Sigmoid colon (tissue), 6 donors: ENCODE measurements at regions not wholly inside any gene's neighbourhood (a gene's known extent, or its start where the extent isn't known, plus 50 kb on each side); places are given as distances from the start of the nearest gene placed in this dataset.

Experiments used
- DNase-seq: peaks from one replicate; pipeline ENCODE4 v3.0.0-alpha.2; 2019
- H3K27ac ChIP-seq, 4 donors: fragments of 200-600 bp; sonication (generic); one replicate each; pipeline ENCODE4 v1.5.1; 2016 to 2019; ENCODE audit warnings: mild to moderate bottlenecking in 1 of 4
- H3K27me3 ChIP-seq, 3 donors: fragments of 200-600 bp; sonication (generic); one replicate each; pipeline ENCODE4 v1.5.1; 2019; ENCODE audit warnings: mild to moderate bottlenecking in 1 of 3
- H3K36me3 ChIP-seq, 4 donors: fragments of 200-600 bp; sonication (generic); one replicate each; pipeline ENCODE4 v1.5.1; 2016 to 2019
- H3K4me1 ChIP-seq, 4 donors: fragments of 200-600 bp; sonication (generic); one replicate each; pipeline ENCODE4 v1.5.1; 2017 to 2019
- H3K4me3 ChIP-seq, 4 donors: fragments of 200-600 bp; sonication (generic); one replicate each; pipeline ENCODE4 v1.5.1; 2017 to 2019; ENCODE audit warnings: mild to moderate bottlenecking in 2 of 4, moderate library complexity in 1 of 4
- H3K9me3 ChIP-seq, 4 donors: fragments of 200-600 bp in 3 of 4; sonication (generic) in 3 of 4; one replicate each; pipeline versions ENCODE4 v1.5.1 to v1.6.1; 2013 to 2019
- EP300 ChIP-seq, 4 donors: sonication (generic); formaldehyde crosslinking; IDR thresholded peaks; one replicate each; pipeline ENCODE4 v1.6.1; 2017; ENCODE audit warnings: antibody characterized with exemption in 4 of 4
- POLR2A ChIP-seq, 2 donors: fragments of 450-650 bp; IDR thresholded peaks; one replicate each; pipeline ENCODE4 v1.6.1; 2016; ENCODE audit warnings: antibody characterized with exemption in 2 of 2, mild to moderate bottlenecking in 2 of 2, moderate library complexity in 2 of 2
- POLR2AphosphoS5 ChIP-seq, 4 donors: sonication (generic); formaldehyde crosslinking; IDR thresholded peaks; one replicate each; pipeline ENCODE4 v1.6.1; 2017; ENCODE audit warnings: antibody characterized with exemption in 4 of 4
- WGBS, 2 donors: extraction: QIAGEN DNeasy Blood & Tissue Kit; methylation state at CpG; one replicate each; pipeline ENCODE4 v1.1.7; 2013; 5-methylcytosine and 5-hydroxymethylcytosine counted together
- intact Hi-C: fragments of 100-400 bp; cut with DNase I; formaldehyde crosslinking; loops from one replicate; pipeline ENCODE4 v1.15.1; 2023
- TF ChIP-seq, protein P1 (sequence below), 4 experiments: fragments of 450-650 bp in 3 of 4; fragments of 200-600 bp in 1 of 4; IDR thresholded peaks; one replicate each; pipeline ENCODE4 v1.5.1; 2016 to 2019; ENCODE audit warnings: antibody characterized with exemption in 4 of 4, mild to moderate bottlenecking in 3 of 4, moderate library complexity in 2 of 4
- donor health status: healthy with polysubstance abuse.
- donor health status: healthy.

DNA sequence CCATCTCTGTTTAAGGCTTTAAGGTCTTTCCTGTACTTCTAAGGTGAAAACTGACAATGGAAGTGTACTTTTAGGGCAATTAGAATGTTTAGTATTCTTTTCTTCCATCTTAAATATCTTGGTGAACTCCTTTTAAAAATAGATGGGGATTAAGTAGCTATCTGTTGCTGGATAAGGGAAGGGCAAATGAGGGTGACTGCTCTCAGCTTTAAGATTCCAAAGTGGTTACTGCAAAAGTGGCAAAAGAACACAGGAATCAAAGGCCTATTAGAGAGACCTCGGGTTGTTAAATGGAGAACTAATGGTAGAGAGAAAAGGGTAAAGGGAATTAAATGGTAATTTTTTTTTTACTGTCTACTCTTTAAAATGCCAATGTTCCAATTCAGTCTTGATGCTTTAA is 774.1 kb upstream of the B3GALT2 start:
- TF ChIP-seq, protein P1, sequence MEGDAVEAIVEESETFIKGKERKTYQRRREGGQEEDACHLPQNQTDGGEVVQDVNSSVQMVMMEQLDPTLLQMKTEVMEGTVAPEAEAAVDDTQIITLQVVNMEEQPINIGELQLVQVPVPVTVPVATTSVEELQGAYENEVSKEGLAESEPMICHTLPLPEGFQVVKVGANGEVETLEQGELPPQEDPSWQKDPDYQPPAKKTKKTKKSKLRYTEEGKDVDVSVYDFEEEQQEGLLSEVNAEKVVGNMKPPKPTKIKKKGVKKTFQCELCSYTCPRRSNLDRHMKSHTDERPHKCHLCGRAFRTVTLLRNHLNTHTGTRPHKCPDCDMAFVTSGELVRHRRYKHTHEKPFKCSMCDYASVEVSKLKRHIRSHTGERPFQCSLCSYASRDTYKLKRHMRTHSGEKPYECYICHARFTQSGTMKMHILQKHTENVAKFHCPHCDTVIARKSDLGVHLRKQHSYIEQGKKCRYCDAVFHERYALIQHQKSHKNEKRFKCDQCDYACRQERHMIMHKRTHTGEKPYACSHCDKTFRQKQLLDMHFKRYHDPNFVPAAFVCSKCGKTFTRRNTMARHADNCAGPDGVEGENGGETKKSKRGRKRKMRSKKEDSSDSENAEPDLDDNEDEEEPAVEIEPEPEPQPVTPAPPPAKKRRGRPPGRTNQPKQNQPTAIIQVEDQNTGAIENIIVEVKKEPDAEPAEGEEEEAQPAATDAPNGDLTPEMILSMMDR (IDR thresholded peaks at IDR 0.05): no peak
- no peak for TF ChIP-seq POLR2A (IDR thresholded peaks at IDR 0.05)
- no peak for TF ChIP-seq POLR2AphosphoS5 (IDR thresholded peaks at IDR 0.05)
- TF ChIP-seq EP300 (IDR thresholded peaks at IDR 0.05): no peak
- Histone ChIP-seq H3K4me3 (no peak overlapping the region), H3K4me1 (no peaks in the 10 kb centered on the region), H3K27me3 (no peaks in the 10 kb centered on the region), H3K27ac (no peak overlapping the region), H3K36me3 (no peaks in the 10 kb centered on the region), H3K9me3 (peaks cover 0 to 4% (median 0%) of the 10 kb centered on the region in 4 donors)
- 78 to 92% methylated on average over 1 of the region's 1 CpG for WGBS, 2 donors
- DNase-seq: no peak
- intact Hi-C loops: no loop called here

DNA sequence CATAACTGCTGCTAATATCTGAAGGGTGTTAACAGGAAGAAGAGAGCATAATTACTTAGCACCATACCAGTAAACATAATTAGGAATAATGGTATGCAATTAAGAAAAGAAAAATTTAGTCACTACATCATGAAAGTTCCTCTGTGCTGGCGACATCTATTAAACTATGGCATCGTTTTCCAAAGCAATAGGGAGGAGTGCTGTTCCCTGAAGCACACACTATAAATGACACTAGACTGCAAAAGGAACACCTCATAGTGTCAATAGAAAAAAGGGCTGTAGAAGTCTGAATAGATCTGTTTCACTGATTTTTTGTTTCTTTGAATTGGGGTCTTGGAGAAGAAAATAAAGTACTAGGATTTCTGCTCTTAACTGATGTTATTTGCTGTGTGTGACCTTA is 773.6 kb upstream of the B3GALT2 start:
- Histone ChIP-seq H3K4me3 (no peak overlapping the region), H3K9me3 (peaks cover 0 to 4% (median 0%) of the 10 kb centered on the region in 4 donors), H3K27me3 (no peaks in the 10 kb centered on the region), H3K4me1 (no peaks in the 10 kb centered on the region), H3K27ac (no peak overlapping the region), H3K36me3 (no peaks in the 10 kb centered on the region)
- no peak for DNase-seq
- intact Hi-C loops: no loop called here
- TF ChIP-seq POLR2AphosphoS5 (IDR thresholded peaks at IDR 0.05): no peak
- TF ChIP-seq, protein P1 (IDR thresholded peaks at IDR 0.05): no peak
- no peak for TF ChIP-seq EP300 (IDR thresholded peaks at IDR 0.05)
- no peak for TF ChIP-seq POLR2A (IDR thresholded peaks at IDR 0.05)
- WGBS, 2 donors: 79 to 82% methylated on average over 2 of the region's 2 CpGs

DNA sequence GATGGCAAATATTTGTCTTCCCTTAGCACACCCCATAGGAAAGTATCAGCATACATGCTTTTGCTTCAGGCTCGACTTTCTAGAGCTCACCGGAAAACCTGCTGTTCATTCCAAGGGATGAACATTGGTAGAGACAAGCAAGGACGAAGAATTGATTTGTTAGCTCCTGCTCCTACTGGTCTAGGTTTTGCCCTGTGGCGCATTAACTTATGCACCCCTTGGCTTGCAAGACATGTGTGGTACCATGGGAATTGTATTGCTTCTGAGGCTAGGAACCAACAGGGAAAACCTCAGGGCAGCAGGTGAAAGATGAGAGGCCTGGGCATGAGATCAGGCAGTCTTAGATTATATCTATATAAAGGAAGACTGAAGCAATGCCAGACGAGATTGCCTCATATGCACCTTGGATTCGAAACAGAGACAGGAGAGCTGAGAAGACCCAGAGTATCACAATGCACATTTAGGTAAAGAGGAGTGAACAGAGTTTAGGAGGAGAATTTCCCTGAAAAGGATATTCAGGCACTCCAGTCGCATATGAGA is 771.2 kb upstream of the B3GALT2 start:
- H3K27me3 ChIP-seq: no peaks in the 10 kb centered on the region
- DNase-seq: no peak
- peaks cover 0 to 4% (median 0%) of the 10 kb centered on the region in 4 donors for H3K9me3 ChIP-seq
- H3K27ac ChIP-seq: no peak overlapping the region
- no peaks in the 10 kb centered on the region for H3K36me3 ChIP-seq
- no peak overlapping the region for H3K4me3 ChIP-seq
- WGBS, 2 donors: 80 to 81% methylated on average over 7 of the region's 7 CpGs
- TF ChIP-seq POLR2AphosphoS5 (IDR thresholded peaks at IDR 0.05): no peak
- TF ChIP-seq, protein P1 (IDR thresholded peaks at IDR 0.05): no peak
- no peak for TF ChIP-seq POLR2A (IDR thresholded peaks at IDR 0.05)
- TF ChIP-seq EP300 (IDR thresholded peaks at IDR 0.05): no peak
- peaks cover 0 to 6% (median 2%) of the 10 kb centered on the region in 4 donors for H3K4me1 ChIP-seq
- intact Hi-C loops: no loop called here

DNA sequence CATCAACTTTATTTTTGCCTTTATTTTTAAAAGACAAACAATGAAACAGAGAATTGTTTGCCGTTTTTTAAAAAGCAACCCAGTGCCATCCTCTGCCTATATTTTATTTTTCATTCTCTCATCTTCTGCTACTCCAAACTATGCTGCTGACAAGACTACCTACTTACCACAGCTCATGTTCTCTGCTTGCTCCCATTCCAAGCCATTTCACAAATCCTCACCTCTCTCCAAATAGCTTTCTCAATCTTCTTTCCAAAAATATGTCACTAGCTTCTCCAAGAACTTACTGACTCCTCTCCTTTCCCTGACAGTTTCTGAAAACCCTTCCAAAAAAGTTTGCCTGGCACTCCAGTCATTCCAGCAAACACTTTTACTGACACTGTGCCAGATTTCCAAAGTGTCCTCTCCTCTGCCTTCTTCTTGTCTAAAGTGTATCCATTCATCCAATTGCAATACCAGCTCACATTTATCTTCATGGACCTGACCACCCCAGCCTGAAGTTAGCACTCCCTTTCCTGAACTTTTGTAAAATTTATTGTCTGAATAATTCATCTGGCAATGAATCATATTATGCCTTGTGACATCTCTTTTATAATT is 766.5 kb upstream of the B3GALT2 start:
- H3K27ac ChIP-seq: no peak overlapping the region
- DNase-seq: no peak
- TF ChIP-seq POLR2A (IDR thresholded peaks at IDR 0.05): no peak
- TF ChIP-seq POLR2AphosphoS5 (IDR thresholded peaks at IDR 0.05): no peak
- TF ChIP-seq, protein P1 (IDR thresholded peaks at IDR 0.05): no peak
- TF ChIP-seq EP300 (IDR thresholded peaks at IDR 0.05): no peak
- intact Hi-C loops: no loop called here
- 83 to 90% methylated on average over 1 of the region's 1 CpG for WGBS, 2 donors
- H3K27me3 ChIP-seq: no peaks in the 10 kb centered on the region
- peaks cover 0 to 12% (median 4%) of the 10 kb centered on the region in 4 donors for H3K4me1 ChIP-seq
- no peak overlapping the region for H3K4me3 ChIP-seq
- peaks cover 0 to 4% (median 0%) of the 10 kb centered on the region in 4 donors for H3K9me3 ChIP-seq
- no peaks in the 10 kb centered on the region for H3K36me3 ChIP-seq
